ENCODE measurements at regions not wholly inside any gene's neighbourhood (a gene's known extent, or its start where the extent isn't known, plus 50 kb on each side); places are given as distances from the start of the nearest gene placed in this dataset.
"Not testable (repeated sequence)": the region's sequence is repeated elsewhere in the genome, so short reads cannot be mapped to it uniquely, and the experiment has no call there.

GRCh38 chr12:38384816-38385378 lies 68.3 kb downstream of the ALG10B start:
- DNase-seq (ENCODE audit: low spot score): no peak

GRCh38 chr12:38385486-38385885 lies 68.9 kb downstream of the ALG10B start:
- no peak for DNase-seq (ENCODE audit: low spot score)

GRCh38 chr12:38386205-38386985 lies 69.8 kb downstream of the ALG10B start:
- peak; percentile 31 for DNase-seq (ENCODE audit: low spot score)

- no peak for DNase-seq (ENCODE audit: low spot score)
These were observed 73.0 kb downstream of the ALG10B start for GRCh38 chr12:38389614-38390013.

GRCh38 chr12:38391007-38391406 lies 74.4 kb downstream of the ALG10B start:
- DNase-seq (ENCODE audit: low spot score): no peak

- no peak for DNase-seq (ENCODE audit: low spot score)
These were observed 76.1 kb downstream of the ALG10B start for GRCh38 chr12:38392554-38393144.

GRCh38 chr12:38399711-38400206 lies 83.2 kb downstream of the ALG10B start:
- DNase-seq (ENCODE audit: low spot score): no peak

GRCh38 chr12:38402811-38403210 lies 86.2 kb downstream of the ALG10B start:
- DNase-seq (ENCODE audit: low spot score): no peak

GRCh38 chr12:38409511-38409910 lies 92.9 kb downstream of the ALG10B start:
- no peak for DNase-seq (ENCODE audit: low spot score)

- peak; percentile 11 for DNase-seq (ENCODE audit: low spot score)
These were observed 94.9 kb downstream of the ALG10B start for GRCh38 chr12:38411426-38411825.

- no peak for DNase-seq (ENCODE audit: low spot score)
These were observed 95.4 kb downstream of the ALG10B start for GRCh38 chr12:38411946-38412345.

- DNase-seq (ENCODE audit: low spot score): no peak
These were observed 100.5 kb downstream of the ALG10B start for GRCh38 chr12:38417101-38417500.

- DNase-seq (ENCODE audit: low spot score): no peak
These were observed 107.9 kb downstream of the ALG10B start for GRCh38 chr12:38424436-38424835.

GRCh38 chr12:38427442-38427841 lies 110.9 kb downstream of the ALG10B start:
- no peak for DNase-seq (ENCODE audit: low spot score)

GRCh38 chr12:38431921-38432320 lies 115.3 kb downstream of the ALG10B start:
- no peak for DNase-seq (ENCODE audit: low spot score)

- DNase-seq (ENCODE audit: low spot score): not testable (repeated sequence)
These were observed 125.3 kb downstream of the ALG10B start for GRCh38 chr12:38441871-38442281.

GRCh38 chr12:38445040-38445439 lies 128.5 kb downstream of the ALG10B start:
- no peak for DNase-seq (ENCODE audit: low spot score)

GRCh38 chr12:38448991-38449390 lies 132.4 kb downstream of the ALG10B start:
- DNase-seq (ENCODE audit: low spot score): no peak

- DNase-seq (ENCODE audit: low spot score): no peak
These were observed 140.1 kb downstream of the ALG10B start for GRCh38 chr12:38456537-38457120.

GRCh38 chr12:38465020-38465419 lies 148.4 kb downstream of the ALG10B start:
- DNase-seq (ENCODE audit: low spot score): no peak

GRCh38 chr12:38469715-38470114 lies 153.1 kb downstream of the ALG10B start:
- no peak for DNase-seq (ENCODE audit: low spot score)

GRCh38 chr12:38477340-38478090 lies 160.9 kb downstream of the ALG10B start:
- no peak for DNase-seq (ENCODE audit: low spot score)

Data from pons (tissue), 1 donor.